ENCODE measurements at regions not wholly inside any gene's neighbourhood (a gene's known extent, or its start where the extent isn't known, plus 50 kb on each side); places are given as distances from the start of the nearest gene placed in this dataset.

- Histone ChIP-seq H3K4me3 (replicated peaks; ENCODE audit: low read depth, low read length) (no peak overlapping the region), H3K27me3 (replicated peaks; ENCODE audit: control insufficient read depth, insufficient read depth, low read length) (no peaks in the 10 kb centered on the region), H3K36me3 (ENCODE audit: control insufficient read depth, insufficient read depth, low read length) (no peaks in the 10 kb centered on the region)
- no peak for TF ChIP-seq CTCF (IDR thresholded peaks at IDR 0.05; ENCODE audit: insufficient read depth, low read length, poor library complexity, severe bottlenecking)
- no peak for DNase-seq (ENCODE audit: extremely low read depth, insufficient read length)
These were observed 293.3 kb upstream of the SP4 start for GRCh38 chr7:21134631-21135030.

GRCh38 chr7:21135437-21135836 is 292.4 kb upstream of the SP4 start:
- H3K36me3 ChIP-seq (ENCODE audit: control insufficient read depth, insufficient read depth, low read length), result no peaks in the 10 kb centered on the region
- no peak for TF ChIP-seq CTCF (IDR thresholded peaks at IDR 0.05; ENCODE audit: insufficient read depth, low read length, poor library complexity, severe bottlenecking)
- no peak for DNase-seq (ENCODE audit: extremely low read depth, insufficient read length)
- no peak overlapping the region for H3K4me3 ChIP-seq (replicated peaks; ENCODE audit: low read depth, low read length)
- no peaks in the 10 kb centered on the region for H3K27me3 ChIP-seq (replicated peaks; ENCODE audit: control insufficient read depth, insufficient read depth, low read length)

GRCh38 chr7:21137640-21138039 is 290.2 kb upstream of the SP4 start:
- no peak for DNase-seq (ENCODE audit: extremely low read depth, insufficient read length)
- Histone ChIP-seq H3K27me3 (replicated peaks; ENCODE audit: control insufficient read depth, insufficient read depth, low read length) (no peaks in the 10 kb centered on the region), H3K36me3 (ENCODE audit: control insufficient read depth, insufficient read depth, low read length) (no peaks in the 10 kb centered on the region), H3K4me3 (replicated peaks; ENCODE audit: low read depth, low read length) (no peak overlapping the region)
- no peak for TF ChIP-seq CTCF (IDR thresholded peaks at IDR 0.05; ENCODE audit: insufficient read depth, low read length, poor library complexity, severe bottlenecking)

- TF ChIP-seq CTCF (IDR thresholded peaks at IDR 0.05; ENCODE audit: insufficient read depth, low read length, poor library complexity, severe bottlenecking), result no peak
- no peak for DNase-seq (ENCODE audit: extremely low read depth, insufficient read length)
- no peaks in the 10 kb centered on the region for H3K36me3 ChIP-seq (ENCODE audit: control insufficient read depth, insufficient read depth, low read length)
- no peak overlapping the region for H3K4me3 ChIP-seq (replicated peaks; ENCODE audit: low read depth, low read length)
- H3K27me3 ChIP-seq (replicated peaks; ENCODE audit: control insufficient read depth, insufficient read depth, low read length), result no peaks in the 10 kb centered on the region; the same call in 1 of the 2 replicates
These were observed 287.3 kb upstream of the SP4 start for GRCh38 chr7:21140622-21141021.

- Histone ChIP-seq H3K4me3 (replicated peaks; ENCODE audit: low read depth, low read length) (no peak overlapping the region), H3K27me3 (replicated peaks; ENCODE audit: control insufficient read depth, insufficient read depth, low read length) (no peaks in the 10 kb centered on the region; the same call in 1 of the 2 replicates), H3K36me3 (ENCODE audit: control insufficient read depth, insufficient read depth, low read length) (no peaks in the 10 kb centered on the region)
- no peak for DNase-seq (ENCODE audit: extremely low read depth, insufficient read length)
- TF ChIP-seq CTCF (IDR thresholded peaks at IDR 0.05; ENCODE audit: insufficient read depth, low read length, poor library complexity, severe bottlenecking), result no peak
These were observed 286.4 kb upstream of the SP4 start for GRCh38 chr7:21141476-21141875.

GRCh38 chr7:21142081-21142480 is 285.8 kb upstream of the SP4 start:
- no peak for DNase-seq (ENCODE audit: extremely low read depth, insufficient read length)
- Histone ChIP-seq H3K36me3 (ENCODE audit: control insufficient read depth, insufficient read depth, low read length) (no peaks in the 10 kb centered on the region), H3K27me3 (replicated peaks; ENCODE audit: control insufficient read depth, insufficient read depth, low read length) (no peaks in the 10 kb centered on the region; the same call in 1 of the 2 replicates), H3K4me3 (replicated peaks; ENCODE audit: low read depth, low read length) (no peak overlapping the region)
- no peak for TF ChIP-seq CTCF (IDR thresholded peaks at IDR 0.05; ENCODE audit: insufficient read depth, low read length, poor library complexity, severe bottlenecking)
